WTC11 (cell line): ENCODE measurements at regions not wholly inside any gene's neighbourhood (a gene's known extent, or its start where the extent isn't known, plus 50 kb on each side); places are given as distances from the start of the nearest gene placed in this dataset.

Experiments used
- ATAC-seq: fragments of 200-7000 bp; cut with Tn5 transposase; 2 replicates; pipeline ENCODE4 v1.10.0; 2021; ENCODE audit warnings: mild to moderate bottlenecking, moderate library complexity
- CTCF ChIA-PET: fragments of 300-600 bp; sonication (Branson Sonifier 250); formaldehyde crosslinking; loops from one replicate; lab custom pipeline; 2021; ENCODE audit warnings: antibody characterized with exemption; lab: Charles Lee
- POLR2A ChIA-PET: fragments of 350-600 bp; sonication (Branson Sonifier 250); formaldehyde crosslinking; loops from one replicate; lab custom pipeline; 2021; ENCODE audit warnings: antibody characterized with exemption; lab: Charles Lee
- DNase-seq: peaks from one replicate; pipeline ENCODE4 v3.0.0; 2021; ENCODE audit warnings: low spot score
- H3K27ac Mint-ChIP-seq: 2 replicates; pipeline ENCODE4 v1.8.0; 2021; ENCODE audit warnings: mixed read lengths
- H3K27me3 Mint-ChIP-seq: 2 replicates; pipeline ENCODE4 v1.8.0; 2021; ENCODE audit warnings: low read depth, mild to moderate bottlenecking, moderate library complexity, mixed read lengths
- H3K36me3 Mint-ChIP-seq: 2 replicates; pipeline ENCODE4 v1.8.0; 2021; ENCODE audit warnings: mixed read lengths
- H3K4me1 Mint-ChIP-seq: 2 replicates; pipeline ENCODE4 v1.8.0; 2022; ENCODE audit warnings: mixed read lengths
- H3K4me3 Mint-ChIP-seq: 2 replicates; pipeline ENCODE4 v1.8.0; 2021; ENCODE audit warnings: mild to moderate bottlenecking, moderate library complexity, mixed read lengths
- H3K9me3 Mint-ChIP-seq: 2 replicates; pipeline ENCODE4 v1.8.0; 2021; ENCODE audit warnings: mixed read lengths
- CDX4 ChIP-seq: fragments of 250-450 bp; sonication (Bioruptor Pico); IDR thresholded peaks from 2 replicates; pipeline ENCODE4 v1.9.0; 2021; ENCODE audit warnings: moderate library complexity, mild to moderate bottlenecking, inconsistent platforms, borderline replicate concordance
- ELF4 ChIP-seq: sonication (generic); formaldehyde crosslinking; IDR thresholded peaks from 2 replicates; pipeline ENCODE4 v1.8.1; 2022; ENCODE audit warnings: low read depth, mild to moderate bottlenecking, moderate library complexity, missing genetic modification reagents
- ETV6 ChIP-seq: sonication (generic); formaldehyde crosslinking; IDR thresholded peaks from 2 replicates; pipeline ENCODE4 v1.8.1; 2022; ENCODE audit warnings: mild to moderate bottlenecking, missing genetic modification reagents
- FOXP4 ChIP-seq: sonication (generic); formaldehyde crosslinking; IDR thresholded peaks from 2 replicates; pipeline ENCODE4 v1.8.0; 2022; ENCODE audit warnings: mild to moderate bottlenecking, missing genetic modification reagents
- HMGA2 ChIP-seq: fragments of 250-450 bp; sonication (Bioruptor Pico); IDR thresholded peaks from 2 replicates; pipeline ENCODE4 v1.4.0; 2021; ENCODE audit warnings: mild to moderate bottlenecking, moderate library complexity
- HMGXB4 ChIP-seq: sonication (generic); formaldehyde crosslinking; IDR thresholded peaks from 2 replicates; pipeline ENCODE4 v1.8.1; 2023; ENCODE audit warnings: mild to moderate bottlenecking, moderate library complexity, missing genetic modification reagents
- MYBL2 ChIP-seq: sonication (generic); formaldehyde crosslinking; IDR thresholded peaks from 2 replicates; pipeline ENCODE4 v1.8.1; 2023; ENCODE audit warnings: mild to moderate bottlenecking, moderate library complexity, missing genetic modification reagents
- SMAD3 ChIP-seq: sonication (generic); formaldehyde crosslinking; IDR thresholded peaks from 2 replicates; pipeline ENCODE4 v1.8.0; 2022; ENCODE audit warnings: missing genetic modification reagents, mild to moderate bottlenecking, borderline replicate concordance
- ZNF671 ChIP-seq: fragments of 250-450 bp; sonication (Bioruptor Pico); IDR thresholded peaks from 2 replicates; pipeline ENCODE4 v1.8.0; 2021; ENCODE audit warnings: mild to moderate bottlenecking
- TF ChIP-seq, protein P1 (sequence below): sonication (generic); formaldehyde crosslinking; IDR thresholded peaks from 2 replicates; pipeline ENCODE4 v1.8.1; 2023; ENCODE audit warnings: mild to moderate bottlenecking, missing genetic modification reagents, borderline replicate concordance
- TF ChIP-seq, protein P2 (sequence below): sonication (generic); formaldehyde crosslinking; IDR thresholded peaks from 2 replicates; pipeline ENCODE4 v1.8.0; 2022; ENCODE audit warnings: missing genetic modification reagents
- TF ChIP-seq, protein P3 (sequence below): sonication (generic); formaldehyde crosslinking; IDR thresholded peaks from 2 replicates; pipeline ENCODE4 v1.8.0; 2023; ENCODE audit warnings: missing genetic modification reagents, mild to moderate bottlenecking, borderline replicate concordance
- TF ChIP-seq, protein P4 (sequence below): fragments of 250-450 bp; sonication (Bioruptor Pico); conservative IDR thresholded peaks from 2 replicates; pipeline ENCODE4 v1.9.0; 2021; ENCODE audit warnings: mild to moderate bottlenecking

GRCh38 chr20:4491643-4492042 lies 194.6 kb upstream of the PRNP start (continued):
- TF ChIP-seq, protein P1, sequence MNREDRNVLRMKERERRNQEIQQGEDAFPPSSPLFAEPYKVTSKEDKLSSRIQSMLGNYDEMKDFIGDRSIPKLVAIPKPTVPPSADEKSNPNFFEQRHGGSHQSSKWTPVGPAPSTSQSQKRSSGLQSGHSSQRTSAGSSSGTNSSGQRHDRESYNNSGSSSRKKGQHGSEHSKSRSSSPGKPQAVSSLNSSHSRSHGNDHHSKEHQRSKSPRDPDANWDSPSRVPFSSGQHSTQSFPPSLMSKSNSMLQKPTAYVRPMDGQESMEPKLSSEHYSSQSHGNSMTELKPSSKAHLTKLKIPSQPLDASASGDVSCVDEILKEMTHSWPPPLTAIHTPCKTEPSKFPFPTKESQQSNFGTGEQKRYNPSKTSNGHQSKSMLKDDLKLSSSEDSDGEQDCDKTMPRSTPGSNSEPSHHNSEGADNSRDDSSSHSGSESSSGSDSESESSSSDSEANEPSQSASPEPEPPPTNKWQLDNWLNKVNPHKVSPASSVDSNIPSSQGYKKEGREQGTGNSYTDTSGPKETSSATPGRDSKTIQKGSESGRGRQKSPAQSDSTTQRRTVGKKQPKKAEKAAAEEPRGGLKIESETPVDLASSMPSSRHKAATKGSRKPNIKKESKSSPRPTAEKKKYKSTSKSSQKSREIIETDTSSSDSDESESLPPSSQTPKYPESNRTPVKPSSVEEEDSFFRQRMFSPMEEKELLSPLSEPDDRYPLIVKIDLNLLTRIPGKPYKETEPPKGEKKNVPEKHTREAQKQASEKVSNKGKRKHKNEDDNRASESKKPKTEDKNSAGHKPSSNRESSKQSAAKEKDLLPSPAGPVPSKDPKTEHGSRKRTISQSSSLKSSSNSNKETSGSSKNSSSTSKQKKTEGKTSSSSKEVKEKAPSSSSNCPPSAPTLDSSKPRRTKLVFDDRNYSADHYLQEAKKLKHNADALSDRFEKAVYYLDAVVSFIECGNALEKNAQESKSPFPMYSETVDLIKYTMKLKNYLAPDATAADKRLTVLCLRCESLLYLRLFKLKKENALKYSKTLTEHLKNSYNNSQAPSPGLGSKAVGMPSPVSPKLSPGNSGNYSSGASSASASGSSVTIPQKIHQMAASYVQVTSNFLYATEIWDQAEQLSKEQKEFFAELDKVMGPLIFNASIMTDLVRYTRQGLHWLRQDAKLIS (CRISPR knock-in tag) = no peak
- TF ChIP-seq ETV6 (CRISPR knock-in tag) (no peak), FOXP4 (no peak)
- TF ChIP-seq, all 79 proteins: peak for 0

GRCh38 chr20:4490606-4491280 lies 195.5 kb upstream of the PRNP start:
- H3K27me3 Mint-ChIP-seq = no peaks in the 10 kb centered on the region
- no peak overlapping the region for H3K4me3 Mint-ChIP-seq
- ChIA-PET POLR2A (no interaction called here), CTCF (no interaction called here)
- peaks cover 19% of the 10 kb centered on the region for H3K4me1 Mint-ChIP-seq
- no peaks in the 10 kb centered on the region for H3K36me3 Mint-ChIP-seq
- H3K9me3 Mint-ChIP-seq = no peaks in the 10 kb centered on the region
- TF ChIP-seq HMGXB4 (no peak), ZNF671 (CRISPR knock-in tag) (no peak), HMGA2 (CRISPR knock-in tag) (no peak), ELF4 (CRISPR knock-in tag) (no peak), SMAD3 (no peak), CDX4 (CRISPR knock-in tag) (no peak), MYBL2 (CRISPR knock-in tag) (no peak)
- TF ChIP-seq, protein P2, sequence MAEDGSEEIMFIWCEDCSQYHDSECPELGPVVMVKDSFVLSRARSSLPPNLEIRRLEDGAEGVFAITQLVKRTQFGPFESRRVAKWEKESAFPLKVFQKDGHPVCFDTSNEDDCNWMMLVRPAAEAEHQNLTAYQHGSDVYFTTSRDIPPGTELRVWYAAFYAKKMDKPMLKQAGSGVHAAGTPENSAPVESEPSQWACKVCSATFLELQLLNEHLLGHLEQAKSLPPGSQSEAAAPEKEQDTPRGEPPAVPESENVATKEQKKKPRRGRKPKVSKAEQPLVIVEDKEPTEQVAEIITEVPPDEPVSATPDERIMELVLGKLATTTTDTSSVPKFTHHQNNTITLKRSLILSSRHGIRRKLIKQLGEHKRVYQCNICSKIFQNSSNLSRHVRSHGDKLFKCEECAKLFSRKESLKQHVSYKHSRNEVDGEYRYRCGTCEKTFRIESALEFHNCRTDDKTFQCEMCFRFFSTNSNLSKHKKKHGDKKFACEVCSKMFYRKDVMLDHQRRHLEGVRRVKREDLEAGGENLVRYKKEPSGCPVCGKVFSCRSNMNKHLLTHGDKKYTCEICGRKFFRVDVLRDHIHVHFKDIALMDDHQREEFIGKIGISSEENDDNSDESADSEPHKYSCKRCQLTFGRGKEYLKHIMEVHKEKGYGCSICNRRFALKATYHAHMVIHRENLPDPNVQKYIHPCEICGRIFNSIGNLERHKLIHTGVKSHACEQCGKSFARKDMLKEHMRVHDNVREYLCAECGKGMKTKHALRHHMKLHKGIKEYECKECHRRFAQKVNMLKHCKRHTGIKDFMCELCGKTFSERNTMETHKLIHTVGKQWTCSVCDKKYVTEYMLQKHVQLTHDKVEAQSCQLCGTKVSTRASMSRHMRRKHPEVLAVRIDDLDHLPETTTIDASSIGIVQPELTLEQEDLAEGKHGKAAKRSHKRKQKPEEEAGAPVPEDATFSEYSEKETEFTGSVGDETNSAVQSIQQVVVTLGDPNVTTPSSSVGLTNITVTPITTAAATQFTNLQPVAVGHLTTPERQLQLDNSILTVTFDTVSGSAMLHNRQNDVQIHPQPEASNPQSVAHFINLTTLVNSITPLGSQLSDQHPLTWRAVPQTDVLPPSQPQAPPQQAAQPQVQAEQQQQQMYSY (CRISPR knock-in tag) = no peak
- TF ChIP-seq, protein P3, sequence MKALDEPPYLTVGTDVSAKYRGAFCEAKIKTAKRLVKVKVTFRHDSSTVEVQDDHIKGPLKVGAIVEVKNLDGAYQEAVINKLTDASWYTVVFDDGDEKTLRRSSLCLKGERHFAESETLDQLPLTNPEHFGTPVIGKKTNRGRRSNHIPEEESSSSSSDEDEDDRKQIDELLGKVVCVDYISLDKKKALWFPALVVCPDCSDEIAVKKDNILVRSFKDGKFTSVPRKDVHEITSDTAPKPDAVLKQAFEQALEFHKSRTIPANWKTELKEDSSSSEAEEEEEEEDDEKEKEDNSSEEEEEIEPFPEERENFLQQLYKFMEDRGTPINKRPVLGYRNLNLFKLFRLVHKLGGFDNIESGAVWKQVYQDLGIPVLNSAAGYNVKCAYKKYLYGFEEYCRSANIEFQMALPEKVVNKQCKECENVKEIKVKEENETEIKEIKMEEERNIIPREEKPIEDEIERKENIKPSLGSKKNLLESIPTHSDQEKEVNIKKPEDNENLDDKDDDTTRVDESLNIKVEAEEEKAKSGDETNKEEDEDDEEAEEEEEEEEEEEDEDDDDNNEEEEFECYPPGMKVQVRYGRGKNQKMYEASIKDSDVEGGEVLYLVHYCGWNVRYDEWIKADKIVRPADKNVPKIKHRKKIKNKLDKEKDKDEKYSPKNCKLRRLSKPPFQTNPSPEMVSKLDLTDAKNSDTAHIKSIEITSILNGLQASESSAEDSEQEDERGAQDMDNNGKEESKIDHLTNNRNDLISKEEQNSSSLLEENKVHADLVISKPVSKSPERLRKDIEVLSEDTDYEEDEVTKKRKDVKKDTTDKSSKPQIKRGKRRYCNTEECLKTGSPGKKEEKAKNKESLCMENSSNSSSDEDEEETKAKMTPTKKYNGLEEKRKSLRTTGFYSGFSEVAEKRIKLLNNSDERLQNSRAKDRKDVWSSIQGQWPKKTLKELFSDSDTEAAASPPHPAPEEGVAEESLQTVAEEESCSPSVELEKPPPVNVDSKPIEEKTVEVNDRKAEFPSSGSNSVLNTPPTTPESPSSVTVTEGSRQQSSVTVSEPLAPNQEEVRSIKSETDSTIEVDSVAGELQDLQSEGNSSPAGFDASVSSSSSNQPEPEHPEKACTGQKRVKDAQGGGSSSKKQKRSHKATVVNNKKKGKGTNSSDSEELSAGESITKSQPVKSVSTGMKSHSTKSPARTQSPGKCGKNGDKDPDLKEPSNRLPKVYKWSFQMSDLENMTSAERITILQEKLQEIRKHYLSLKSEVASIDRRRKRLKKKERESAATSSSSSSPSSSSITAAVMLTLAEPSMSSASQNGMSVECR (CRISPR knock-in tag) = no peak
- TF ChIP-seq, protein P4, sequence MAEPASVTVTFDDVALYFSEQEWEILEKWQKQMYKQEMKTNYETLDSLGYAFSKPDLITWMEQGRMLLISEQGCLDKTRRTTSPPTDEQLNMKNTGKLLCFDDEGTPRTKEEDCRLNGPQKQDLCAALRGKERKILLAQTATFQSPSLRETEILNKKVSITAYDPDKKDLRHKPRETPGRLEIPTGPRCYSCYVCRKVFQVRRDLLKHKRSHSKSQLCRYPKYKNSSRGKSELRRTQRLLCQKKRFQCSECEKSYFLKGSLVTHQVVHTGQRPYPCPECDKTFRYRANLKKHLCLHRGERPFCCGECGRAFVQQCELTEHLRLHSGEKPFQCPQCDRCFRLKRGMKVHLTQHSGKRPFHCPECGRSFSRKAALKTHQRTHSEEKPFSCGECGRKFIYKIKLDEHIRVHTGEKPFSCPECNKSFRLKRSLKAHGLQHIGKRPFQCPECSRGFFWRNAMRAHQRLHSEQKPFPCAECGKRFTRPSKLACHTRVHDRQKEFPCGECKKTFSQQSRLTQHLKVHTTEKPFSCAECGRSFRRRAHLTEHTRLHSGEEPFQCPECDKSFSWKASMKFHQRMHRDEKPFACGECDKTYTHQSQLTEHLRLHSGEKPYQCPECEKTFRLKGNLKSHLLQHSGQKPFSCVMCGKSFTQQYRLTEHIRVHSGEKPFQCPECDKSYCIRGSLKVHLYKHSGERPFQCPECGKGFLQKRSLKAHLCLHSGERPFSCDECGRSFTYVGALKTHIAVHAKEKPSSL (CRISPR knock-in tag) = no peak
- H3K27ac Mint-ChIP-seq = no peak overlapping the region
- DNase-seq (no peak), ATAC-seq (no peak)
